Thyroid gland (tissue), 4 donors: ENCODE measurements at regions not wholly inside any gene's neighbourhood (a gene's known extent, or its start where the extent isn't known, plus 50 kb on each side); places are given as distances from the start of the nearest gene placed in this dataset.

Source experiments
- CTCF ChIP-seq, 6 experiments: fragments of 200-600 bp in 3 of 6; fragments of 450-650 bp in 3 of 6; sonication (generic) in 3 of 6; IDR thresholded peaks; one replicate each; pipeline ENCODE4 v1.5.1; 2016 to 2019; ENCODE audit warnings: antibody characterized with exemption in 6 of 6, mild to moderate bottlenecking in 2 of 6, inconsistent platforms in 1 of 6, moderate library complexity in 1 of 6
- POLR2A ChIP-seq, 2 donors: fragments of 450-650 bp; IDR thresholded peaks; one replicate each; pipeline ENCODE4 v1.6.1; 2017; ENCODE audit warnings: antibody characterized with exemption in 2 of 2, mild to moderate bottlenecking in 2 of 2, moderate library complexity in 1 of 2

DNA sequence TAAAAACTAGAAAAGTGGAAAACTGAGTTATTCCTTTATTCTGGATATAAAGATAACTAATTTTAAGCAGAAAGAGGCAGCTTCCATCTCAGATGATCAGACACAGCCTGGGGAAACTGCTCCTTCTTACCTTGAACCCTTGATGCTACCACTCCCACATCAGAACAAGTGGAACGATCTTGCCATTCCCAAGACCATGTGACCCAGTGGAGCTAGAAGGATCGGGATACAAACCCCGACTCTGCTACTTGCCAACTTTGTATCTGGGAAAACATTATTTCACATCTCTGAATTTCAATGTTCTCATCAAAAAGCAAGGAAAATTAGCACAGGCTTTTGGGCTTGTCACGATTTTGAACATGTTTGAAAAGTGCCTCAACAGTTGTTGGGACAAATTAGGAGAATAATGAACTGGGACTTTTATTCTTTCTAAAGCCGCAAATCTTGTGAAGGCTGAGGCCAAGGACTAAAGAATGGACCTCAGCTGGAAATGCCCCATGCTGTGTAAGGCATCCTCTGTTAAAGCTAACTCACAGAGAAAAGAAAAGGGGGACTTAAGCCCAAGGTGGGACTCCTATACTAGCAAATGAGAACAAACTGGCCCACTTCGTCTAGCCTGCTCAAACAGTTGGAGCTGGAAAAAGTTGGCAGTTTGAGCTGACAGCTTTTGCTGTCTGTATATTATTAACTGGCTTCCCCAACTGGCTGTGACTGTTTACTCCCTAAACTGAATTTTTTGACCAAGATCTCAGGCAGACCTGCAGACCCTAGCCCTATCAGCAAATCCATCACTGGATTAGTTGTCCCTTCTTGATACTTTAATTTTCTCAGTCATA is 552.3 kb downstream of the EFNA5 start:
- TF ChIP-seq CTCF (IDR thresholded peaks at IDR 0.05): no peak
- TF ChIP-seq POLR2A (IDR thresholded peaks at IDR 0.05): no peak
